Gastroesophageal sphincter (tissue), 4 donors: ENCODE measurements at regions not wholly inside any gene's neighbourhood (a gene's known extent, or its start where the extent isn't known, plus 50 kb on each side); places are given as distances from the start of the nearest gene placed in this dataset.

Experiments
- ATAC-seq: fragments of 150-250 bp; one replicate; pipeline ENCODE4 v1.9.1; 2016; ENCODE audit warnings: mild to moderate bottlenecking, moderate library complexity
- H3K27ac ChIP-seq, 4 donors: fragments of 200-600 bp; sonication (generic) in 3 of 4; 1 replicate in 3 of 4; 2 replicates in 1 of 4; pipeline ENCODE4 v1.5.1; 2016 to 2019
- H3K27me3 ChIP-seq: fragments of 200-600 bp; sonication (generic); one replicate; pipeline ENCODE4 v1.5.1; 2019
- H3K36me3 ChIP-seq, 2 donors: fragments of 200-600 bp; sonication (generic); one replicate each; pipeline ENCODE4 v1.5.1; 2019; ENCODE audit warnings: control low read depth in 1 of 2
- H3K4me1 ChIP-seq, 3 donors: fragments of 200-600 bp; sonication (generic); 1 replicate in 2 of 3; 2 replicates in 1 of 3; pipeline ENCODE4 v1.5.1; 2016 to 2019; ENCODE audit warnings: control low read depth in 2 of 3
- H3K4me3 ChIP-seq, 2 donors: fragments of 200-600 bp; sonication (generic); one replicate each; pipeline ENCODE4 v1.5.1; 2019; ENCODE audit warnings: mild to moderate bottlenecking in 1 of 2, moderate library complexity in 1 of 2
- H3K9me3 ChIP-seq, 3 donors: fragments of 200-600 bp; sonication (generic); one replicate each; pipeline ENCODE4 v1.5.1; 2017 to 2019; ENCODE audit warnings: control low read depth in 2 of 3
- CTCF ChIP-seq, 4 experiments: fragments of 200-600 bp in 2 of 4; fragments of 450-650 bp in 2 of 4; sonication (generic) in 1 of 4; IDR thresholded peaks; one replicate each; pipeline ENCODE4 v1.5.1; 2017 to 2019; ENCODE audit warnings: antibody characterized with exemption in 4 of 4, mild to moderate bottlenecking in 2 of 4, moderate library complexity in 2 of 4
- EP300 ChIP-seq: sonication (generic); formaldehyde crosslinking; IDR thresholded peaks from one replicate; pipeline ENCODE4 v1.6.1; 2017; ENCODE audit warnings: antibody characterized with exemption, mild to moderate bottlenecking
- POLR2A ChIP-seq, 2 donors: fragments of 450-650 bp; IDR thresholded peaks; one replicate each; pipeline ENCODE4 v1.6.1; 2017; ENCODE audit warnings: antibody characterized with exemption in 2 of 2, mild to moderate bottlenecking in 2 of 2, moderate library complexity in 1 of 2
- POLR2AphosphoS5 ChIP-seq: sonication (generic); formaldehyde crosslinking; IDR thresholded peaks from one replicate; pipeline ENCODE4 v1.6.1; 2017; ENCODE audit warnings: antibody characterized with exemption
- WGBS, 2 donors: methylation state at CpG; one replicate each; pipeline ENCODE4 v1.1.5; 2018; ENCODE audit warnings: low coverage in 1 of 2; 5-methylcytosine and 5-hydroxymethylcytosine counted together

DNA sequence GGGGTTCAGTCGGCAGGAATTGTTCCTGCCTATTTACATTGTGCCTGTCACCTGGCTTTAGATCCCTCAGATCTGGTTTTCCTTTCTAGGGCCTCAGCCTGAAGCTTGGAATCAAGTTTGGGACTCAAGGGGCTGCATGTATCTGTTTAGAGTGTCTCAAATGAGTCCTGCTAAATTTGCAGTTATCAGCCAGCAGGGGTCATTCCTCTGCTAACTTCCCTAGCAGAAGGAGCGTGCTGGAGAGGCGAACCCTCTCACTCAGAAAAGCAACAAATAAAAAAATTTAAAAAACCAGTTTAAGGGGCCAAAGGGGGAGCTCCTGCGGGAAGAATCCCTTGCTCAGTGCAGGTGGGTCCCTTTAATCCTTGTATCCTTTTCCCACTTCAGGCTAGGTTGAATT lies 1220.2 kb downstream of the JRKL start:
- Histone ChIP-seq H3K27me3 (no peaks in the 10 kb centered on the region), H3K4me3 (no peak overlapping the region), H3K36me3 (no peaks in the 10 kb centered on the region), H3K27ac (no peak overlapping the region), H3K9me3 (peaks cover 0 to 16% (median 0%) of the 10 kb centered on the region in 3 donors), H3K4me1 (no peaks in the 10 kb centered on the region)
- WGBS, 2 donors, result 92% methylated on average over 1 of the region's 4 CpGs; no CpG with 5 or more reads in 1 of the 2 donors
- ATAC-seq, result no peak
- TF ChIP-seq CTCF (IDR thresholded peaks at IDR 0.05) (no peak), POLR2A (IDR thresholded peaks at IDR 0.05) (no peak), EP300 (no peak), POLR2AphosphoS5 (no peak)

DNA sequence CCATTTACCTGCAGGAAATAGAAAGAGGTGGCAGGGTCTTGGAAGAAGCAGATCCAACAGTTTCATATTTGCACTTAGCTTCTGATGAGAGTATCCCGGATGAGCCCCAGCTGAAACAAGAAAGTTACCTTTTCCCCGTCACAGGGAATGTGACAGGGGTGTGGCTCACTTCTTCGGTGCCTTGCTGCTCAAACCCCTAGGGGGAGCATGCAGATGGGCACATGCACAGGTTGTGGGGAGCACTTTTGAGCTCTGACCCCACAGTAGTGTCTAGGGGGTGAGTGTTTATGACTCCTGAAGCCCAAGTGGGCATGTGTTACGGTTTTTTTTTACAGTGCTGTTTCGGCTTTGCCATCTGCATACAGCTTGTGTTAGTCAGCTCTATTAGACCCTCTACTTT lies 1221.0 kb downstream of the JRKL start:
- TF ChIP-seq CTCF (IDR thresholded peaks at IDR 0.05) (no peak), POLR2A (IDR thresholded peaks at IDR 0.05) (no peak), POLR2AphosphoS5 (no peak), EP300 (no peak)
- Histone ChIP-seq H3K36me3 (no peaks in the 10 kb centered on the region), H3K9me3 (peaks cover 0 to 20% (median 0%) of the 10 kb centered on the region in 3 donors), H3K27ac (no peak overlapping the region), H3K4me1 (no peaks in the 10 kb centered on the region), H3K27me3 (no peaks in the 10 kb centered on the region), H3K4me3 (no peak overlapping the region)
- no peak for ATAC-seq
- WGBS, 2 donors, result 87 to 88% methylated on average over 2 to 3 of the region's 5 CpGs

GRCh38 chr11:97611345-97611744 lies 1221.5 kb downstream of the JRKL start:
- TF ChIP-seq POLR2AphosphoS5 (no peak), CTCF (IDR thresholded peaks at IDR 0.05) (no peak), POLR2A (IDR thresholded peaks at IDR 0.05) (no peak), EP300 (no peak)
- H3K27ac ChIP-seq, result no peak overlapping the region
- H3K27me3 ChIP-seq, result no peaks in the 10 kb centered on the region
- H3K36me3 ChIP-seq, result no peaks in the 10 kb centered on the region
- no peak overlapping the region for H3K4me3 ChIP-seq
- no peaks in the 10 kb centered on the region for H3K4me1 ChIP-seq
- ATAC-seq, result no peak
- peaks cover 0 to 25% (median 0%) of the 10 kb centered on the region in 3 donors for H3K9me3 ChIP-seq
- WGBS, 2 donors, result 82 to 96% methylated on average over 3 to 5 of the region's 10 CpGs

GRCh38 chr11:97614606-97615005 lies 1224.8 kb downstream of the JRKL start:
- Histone ChIP-seq H3K27me3 (no peaks in the 10 kb centered on the region), H3K4me1 (no peaks in the 10 kb centered on the region), H3K9me3 (peaks cover 0 to 27% (median 0%) of the 10 kb centered on the region in 3 donors), H3K4me3 (no peak overlapping the region), H3K27ac (no peak overlapping the region), H3K36me3 (no peaks in the 10 kb centered on the region)
- no peak for ATAC-seq
- TF ChIP-seq CTCF (IDR thresholded peaks at IDR 0.05), result no peak
- no peak for TF ChIP-seq EP300
- TF ChIP-seq POLR2A (IDR thresholded peaks at IDR 0.05), result no peak
- TF ChIP-seq POLR2AphosphoS5, result no peak
- WGBS, 2 donors, result 32 to 51% methylated on average over 3 of the region's 3 CpGs

GRCh38 chr11:97615546-97615945 lies 1225.7 kb downstream of the JRKL start:
- Histone ChIP-seq H3K4me3 (no peak overlapping the region), H3K4me1 (no peaks in the 10 kb centered on the region), H3K36me3 (no peaks in the 10 kb centered on the region), H3K27me3 (no peaks in the 10 kb centered on the region), H3K27ac (no peak overlapping the region), H3K9me3 (peaks cover 0 to 27% (median 0%) of the 10 kb centered on the region in 3 donors)
- no peak for TF ChIP-seq CTCF (IDR thresholded peaks at IDR 0.05)
- 39 to 80% methylated on average over 1 to 4 of the region's 4 CpGs for WGBS, 2 donors
- ATAC-seq, result no peak
